Inflammatory macrophage treated with lipopolysaccharide for 4 hours (primary cell): ENCODE measurements at regions not wholly inside any gene's neighbourhood (a gene's known extent, or its start where the extent isn't known, plus 50 kb on each side); places are given as distances from the start of the nearest gene placed in this dataset.

Experiments used
- DNase-seq: peaks from one replicate; pipeline ENCODE4 v3.0.0-alpha.2; 2020

- DNase-seq: no peak
These were observed 198.7 kb upstream of the ZNF507 start for GRCh38 chr19:32146664-32147063.

- DNase-seq: no peak
These were observed 194.8 kb upstream of the ZNF507 start for GRCh38 chr19:32150605-32151004.

- DNase-seq: no peak
These were observed 191.0 kb upstream of the ZNF507 start for GRCh38 chr19:32154418-32154817.

DNA sequence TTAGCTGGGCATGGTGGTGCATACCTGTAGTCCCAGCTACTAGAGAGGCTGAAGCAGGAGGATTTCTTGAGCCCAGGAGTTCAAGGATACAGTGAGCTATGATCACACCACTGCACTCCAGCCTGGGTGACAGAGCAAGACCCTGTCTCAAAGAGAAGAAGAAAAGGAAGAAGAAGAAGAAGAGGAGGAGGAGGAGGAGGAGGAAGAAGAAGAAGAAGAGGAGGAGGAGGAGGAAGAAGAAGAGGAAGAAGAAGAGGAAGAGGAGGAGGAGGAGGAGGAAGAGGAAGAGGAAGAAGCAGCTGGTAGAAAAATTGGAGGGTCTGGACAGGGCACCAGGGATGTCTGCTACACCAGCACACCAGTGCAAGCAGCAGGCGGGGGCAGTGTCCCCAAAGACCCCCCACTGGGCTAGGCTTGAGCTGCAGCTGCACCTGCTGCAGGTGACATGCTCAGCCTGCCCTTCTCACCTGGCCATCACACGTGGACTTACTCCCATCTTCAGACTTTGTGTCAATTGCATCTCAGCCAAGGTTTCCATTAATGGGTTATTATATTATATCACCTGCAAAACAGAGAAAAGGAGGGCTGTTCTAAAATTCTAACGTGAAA, 180.9 kb upstream of the ZNF507 start:
- DNase-seq: no peak

DNA sequence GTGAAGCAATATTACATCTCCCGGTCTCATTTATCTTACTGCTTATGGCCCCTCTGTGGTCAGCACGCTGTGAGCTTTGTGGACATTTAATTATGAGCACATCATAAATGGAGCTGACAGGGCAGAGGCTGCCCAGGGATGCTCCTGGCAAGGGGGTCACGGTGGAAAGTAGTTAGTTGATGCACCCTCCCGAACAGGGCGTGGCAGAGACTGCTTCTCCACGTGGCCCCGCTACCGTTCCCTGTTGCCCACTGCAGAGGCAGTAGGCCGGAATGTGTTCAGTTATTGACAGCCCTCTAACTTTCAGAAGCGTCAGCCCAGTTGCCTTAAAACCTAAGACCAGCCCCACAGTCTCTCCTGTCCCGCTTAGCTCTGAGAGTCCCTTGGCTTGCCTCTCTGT, 180.3 kb upstream of the ZNF507 start:
- no peak for DNase-seq

- DNase-seq: no peak
These were observed 179.7 kb upstream of the ZNF507 start for GRCh38 chr19:32165750-32166149.

DNA sequence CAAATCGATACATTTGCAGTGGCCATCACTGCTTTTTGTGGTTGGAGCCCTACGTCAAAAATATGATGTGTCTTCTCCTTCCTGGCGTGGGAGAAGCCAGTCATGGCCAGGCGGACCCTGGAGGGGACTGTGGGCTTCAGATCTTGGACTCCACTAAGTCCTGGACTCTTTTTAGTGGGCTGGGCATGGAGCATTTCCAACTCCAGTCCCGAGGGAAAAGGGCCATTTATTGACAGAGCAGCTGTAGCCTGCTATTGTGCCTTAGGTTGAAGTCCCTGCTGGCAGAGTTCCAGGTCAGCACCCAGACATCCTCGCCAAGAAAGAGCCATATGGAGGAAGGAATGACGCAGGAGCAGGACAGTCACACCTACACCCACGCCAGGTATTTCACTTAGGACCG, 179.2 kb upstream of the ZNF507 start:
- DNase-seq: no peak

DNA sequence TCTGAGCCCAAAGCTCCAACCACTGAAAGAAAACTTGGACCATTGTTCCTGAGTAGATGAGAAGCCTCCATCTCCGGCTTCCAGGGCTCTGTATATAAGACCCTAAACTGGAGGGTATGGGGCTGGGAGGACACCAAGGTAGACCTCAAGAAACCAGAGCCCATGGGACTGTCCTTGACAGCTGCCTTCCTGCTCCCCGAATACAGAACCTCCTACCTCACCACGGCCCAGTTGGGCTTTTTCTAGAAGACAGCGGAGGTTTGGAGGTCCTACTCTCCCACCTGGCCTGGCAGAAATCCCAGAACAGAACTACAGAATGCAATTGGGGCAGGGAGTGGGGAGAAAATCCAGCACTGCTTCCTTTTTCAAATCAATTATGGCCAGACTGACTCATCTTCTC, 177.3 kb upstream of the ZNF507 start:
- DNase-seq: no peak

DNA sequence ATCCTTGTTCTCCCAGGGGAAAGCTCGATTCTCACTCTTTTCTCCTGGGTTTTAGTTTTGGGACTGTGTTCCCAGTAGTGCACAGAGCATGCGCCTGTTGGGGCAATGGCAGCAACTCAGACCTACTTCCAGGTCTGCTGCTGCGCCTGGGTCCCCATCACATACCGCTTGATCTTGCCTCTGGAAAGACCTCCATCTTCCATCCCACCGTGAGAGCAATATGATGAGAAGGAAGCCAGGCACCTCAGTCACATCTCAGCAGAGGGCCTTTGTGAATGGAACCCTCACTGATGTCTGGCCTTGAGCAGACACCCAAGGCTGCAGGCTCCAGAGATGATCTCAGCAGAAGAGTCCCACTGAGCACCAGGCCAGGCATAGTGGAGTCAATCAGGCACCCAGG, 176.8 kb upstream of the ZNF507 start:
- no peak for DNase-seq

DNA sequence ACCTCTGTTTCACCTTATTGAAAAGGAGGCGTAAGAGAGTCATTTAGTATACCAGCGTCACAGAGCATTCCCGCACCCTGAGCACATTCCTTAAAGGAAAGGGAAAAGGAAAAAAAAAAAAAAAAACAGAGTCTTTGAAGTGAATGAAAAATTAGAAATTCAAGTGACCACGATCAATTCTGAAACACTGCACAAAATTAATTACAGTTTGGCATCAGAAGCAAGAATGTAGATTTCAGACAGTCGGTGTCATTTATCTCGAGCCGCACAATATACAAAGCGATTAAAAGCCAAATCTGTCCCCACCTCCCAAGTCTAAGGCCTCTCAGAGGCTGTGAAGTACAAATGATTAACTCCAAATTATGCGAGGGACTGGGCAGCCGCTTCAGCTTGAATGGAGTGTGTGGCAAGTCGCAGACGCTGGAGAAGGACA, 173.7 kb upstream of the ZNF507 start:
- no peak for DNase-seq

DNA sequence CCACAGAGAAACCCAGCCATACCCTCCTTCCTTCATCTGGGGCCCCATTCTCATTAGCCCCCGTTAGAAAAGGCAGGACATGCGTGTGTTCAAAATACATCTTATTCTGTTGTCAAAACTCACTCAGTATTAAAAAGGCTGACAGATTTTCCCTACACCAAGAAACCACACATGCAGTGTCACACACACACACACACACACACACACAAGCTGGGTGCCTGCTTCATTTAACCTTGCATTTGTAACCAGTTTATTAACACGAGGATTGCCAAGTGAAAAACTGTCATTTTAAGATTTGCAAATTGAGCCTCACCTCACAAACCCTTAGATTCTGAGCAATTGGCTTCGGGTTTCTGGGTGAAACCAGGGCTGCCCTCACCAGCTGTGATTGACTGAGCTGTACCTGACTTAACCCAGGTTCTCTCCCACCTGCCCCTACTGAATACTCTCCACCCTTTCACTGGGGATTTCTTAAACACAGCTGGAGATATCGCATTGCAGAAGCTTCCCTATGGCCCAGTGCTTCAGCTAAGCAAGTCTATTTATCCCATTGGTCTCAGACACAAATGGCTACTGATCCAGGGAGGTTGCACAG, 172.7 kb upstream of the ZNF507 start:
- no peak for DNase-seq

GRCh38 chr19:32173836-32174235, 171.6 kb upstream of the ZNF507 start:
- no peak for DNase-seq

GRCh38 chr19:32174386-32175113, 170.9 kb upstream of the ZNF507 start:
- DNase-seq: no peak

DNA sequence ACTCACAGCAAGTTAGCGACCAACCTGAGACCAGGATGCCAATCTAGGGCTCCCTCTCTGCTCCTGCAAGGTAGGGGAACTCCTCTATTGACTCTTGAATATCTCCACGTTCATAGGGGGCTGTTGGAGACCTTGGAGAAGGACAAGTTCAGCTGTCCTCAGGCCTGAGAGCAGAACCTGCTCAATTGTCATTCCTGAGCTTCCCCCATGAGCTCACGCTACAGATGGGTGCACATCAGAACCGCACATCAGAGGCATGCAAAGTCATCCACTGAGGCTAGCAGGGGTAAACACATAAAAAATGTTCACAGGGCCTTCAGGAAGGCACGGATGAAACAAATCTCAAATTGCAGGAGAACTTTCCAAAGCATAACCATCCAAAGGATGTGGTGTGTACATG, 168.8 kb upstream of the ZNF507 start:
- no peak for DNase-seq

GRCh38 chr19:32177686-32178085, 167.7 kb upstream of the ZNF507 start:
- no peak for DNase-seq

GRCh38 chr19:32178401-32178800, 167.0 kb upstream of the ZNF507 start:
- DNase-seq: no peak

GRCh38 chr19:32178956-32179355, 166.5 kb upstream of the ZNF507 start:
- DNase-seq: no peak

DNA sequence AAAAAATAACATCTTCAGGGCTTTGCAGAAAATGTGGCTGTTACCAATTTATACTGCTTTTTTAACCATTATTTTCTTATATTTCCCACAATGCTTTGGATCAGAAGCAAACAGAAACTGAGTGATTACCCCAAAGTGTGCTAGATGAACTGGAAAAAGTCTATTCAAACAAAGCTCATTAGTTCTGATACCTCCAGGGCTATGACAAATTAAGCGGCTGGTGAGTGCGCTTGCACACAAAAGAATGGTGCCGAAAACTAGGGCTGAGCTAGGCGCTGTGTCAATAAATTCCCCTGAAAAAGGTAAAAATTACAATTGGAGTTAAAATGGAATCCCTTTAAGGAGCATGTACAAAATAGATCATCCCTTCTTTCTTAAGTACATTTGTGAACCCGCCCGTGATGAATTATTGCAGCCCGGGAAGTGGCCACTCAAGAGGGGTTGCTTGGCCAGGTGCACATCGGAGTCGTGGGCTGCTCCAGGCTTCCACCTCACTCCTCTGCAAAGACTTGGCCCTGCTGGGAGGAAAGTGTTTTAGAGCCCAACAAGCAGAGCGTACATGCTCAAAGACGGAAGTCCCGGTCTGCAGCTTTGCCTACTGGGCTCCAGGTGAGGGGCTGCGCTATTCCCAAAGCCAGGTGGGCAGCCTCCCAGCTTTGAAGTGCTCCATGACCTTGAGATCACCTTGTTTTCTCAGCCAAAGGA, 164.0 kb upstream of the ZNF507 start:
- DNase-seq: no peak

GRCh38 chr19:32186542-32187330, 158.7 kb upstream of the ZNF507 start:
- no peak for DNase-seq

GRCh38 chr19:32188921-32189320, 156.5 kb upstream of the ZNF507 start:
- DNase-seq: no peak

DNA sequence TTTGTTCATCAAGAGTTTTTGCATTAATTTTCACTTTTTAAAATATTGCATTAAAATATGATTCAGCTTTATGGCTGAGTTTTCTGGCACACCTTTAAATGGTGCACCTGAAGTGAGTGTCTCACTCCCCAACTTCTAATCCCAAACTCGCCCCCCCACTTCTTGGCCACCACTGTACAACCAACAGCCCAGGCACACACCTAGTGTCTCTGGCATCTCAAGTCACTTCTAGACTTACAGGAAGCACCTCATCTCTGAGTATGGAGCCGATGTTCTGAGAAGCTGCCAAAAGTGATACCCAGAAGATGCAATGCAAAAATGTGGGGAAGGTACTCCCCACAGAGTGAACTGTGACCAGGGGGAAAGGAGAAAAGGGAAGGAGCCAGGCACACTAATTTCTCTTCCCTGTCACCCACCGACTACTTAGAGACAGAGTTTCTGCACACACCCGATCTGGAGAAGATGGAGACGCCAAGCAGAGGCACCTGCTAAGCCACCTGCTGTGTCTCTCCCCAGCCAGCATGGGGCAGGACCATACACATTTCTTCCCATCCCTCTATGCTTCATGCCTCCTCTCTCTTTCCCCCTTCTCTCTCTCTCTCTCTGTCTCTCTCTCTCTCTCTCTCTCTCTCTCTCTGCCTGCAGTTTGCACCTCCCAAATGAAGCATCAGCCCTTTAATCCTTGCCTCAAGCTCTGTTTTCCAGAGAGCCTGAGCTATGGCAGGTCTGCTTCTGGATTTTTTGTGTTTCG, 155.3 kb upstream of the ZNF507 start:
- no peak for DNase-seq

GRCh38 chr19:32191921-32192320, 153.5 kb upstream of the ZNF507 start:
- no peak for DNase-seq
